Mesenchymal stem cell (in vitro differentiated cells and primary cell): ENCODE measurements at regions not wholly inside any gene's neighbourhood (a gene's known extent, or its start where the extent isn't known, plus 50 kb on each side); places are given as distances from the start of the nearest gene placed in this dataset.
A peak's percentile ranks its signal among the peaks of the same experiment; 100 is the strongest.

ENCODE experiments used
- DNase-seq: peaks from one replicate; pipeline ENCODE4 v3.0.0-alpha.2; 2013
- H2AFZ ChIP-seq: one replicate; pipeline ENCODE4 v1.6.1; 2013; ENCODE audit warnings: low read depth, mild to moderate bottlenecking, control low read depth, inconsistent platforms, low read length, moderate library complexity
- H2AK5ac ChIP-seq: 2 replicates; pipeline ENCODE4 v1.6.1; 2013; ENCODE audit warnings: low read length, moderate library complexity, mild to moderate bottlenecking, inconsistent platforms; ENCODE audit not compliant: severe bottlenecking
- H2BK120ac ChIP-seq: one replicate; pipeline ENCODE4 v1.6.1; 2013; ENCODE audit warnings: low read depth, mild to moderate bottlenecking, inconsistent platforms, low read length, moderate library complexity
- H2BK12ac ChIP-seq, 2 experiments: one replicate each; pipeline ENCODE4 v1.6.1; 2013; ENCODE audit warnings: inconsistent platforms in 2 of 2, low read length in 2 of 2, mild to moderate bottlenecking in 2 of 2, moderate library complexity in 2 of 2, control low read depth in 1 of 2
- H2BK15ac ChIP-seq: one replicate; pipeline ENCODE4 v1.6.1; 2013; ENCODE audit warnings: mild to moderate bottlenecking, low read depth, inconsistent platforms; ENCODE audit not compliant: poor library complexity, severe bottlenecking
- H2BK5ac ChIP-seq: 2 replicates; pipeline ENCODE4 v1.6.1; 2013; ENCODE audit warnings: low read depth, mild to moderate bottlenecking, low read length, control low read depth, inconsistent platforms; ENCODE audit not compliant: poor library complexity, severe bottlenecking
- H3K14ac ChIP-seq, 2 experiments: one replicate each; pipeline ENCODE4 v1.6.1; 2013; ENCODE audit warnings: inconsistent platforms in 2 of 2, low read length in 2 of 2, control low read depth in 1 of 2, mild to moderate bottlenecking in 1 of 2, moderate library complexity in 1 of 2
- H3K18ac ChIP-seq, 2 experiments: one replicate each; pipeline ENCODE4 v1.6.1; 2013; ENCODE audit warnings: inconsistent platforms in 2 of 2, low read length in 2 of 2, control low read depth in 1 of 2, low read depth in 1 of 2, mild to moderate bottlenecking in 1 of 2
- H3K23ac ChIP-seq, 2 experiments: one replicate each; pipeline ENCODE4 v1.6.1; 2013; ENCODE audit warnings: inconsistent platforms in 2 of 2, low read length in 2 of 2, mild to moderate bottlenecking in 2 of 2, moderate library complexity in 2 of 2, control low read depth in 1 of 2
- H3K27ac ChIP-seq: 2 replicates; pipeline ENCODE4 v1.5.1; 2013; ENCODE audit warnings: mild to moderate bottlenecking, moderate library complexity, low read length, control low read depth, inconsistent platforms; ENCODE audit not compliant: poor library complexity, severe bottlenecking
- H3K27me3 ChIP-seq, 2 experiments: 2 replicates each; pipeline versions ENCODE4 v1.6.1 to v1.7.0; 2013; ENCODE audit warnings: low read length in 2 of 2, mild to moderate bottlenecking in 2 of 2, moderate library complexity in 2 of 2, control low read depth in 1 of 2, inconsistent platforms in 1 of 2; ENCODE audit not compliant: control insufficient read depth in 1 of 2, insufficient read depth in 1 of 2
- H3K36me3 ChIP-seq, 2 experiments: 2 replicates each; pipeline versions ENCODE4 v1.6.1 to v1.7.0; 2013; ENCODE audit warnings: low read length in 2 of 2, control low read depth in 1 of 2, inconsistent platforms in 1 of 2, low read depth in 1 of 2, mild to moderate bottlenecking in 1 of 2; ENCODE audit not compliant: insufficient read depth in 2 of 2, control insufficient read depth in 1 of 2
- H3K4ac ChIP-seq, 2 experiments: one replicate each; pipeline ENCODE4 v1.6.1; 2013; ENCODE audit warnings: inconsistent platforms in 2 of 2, low read length in 2 of 2, mild to moderate bottlenecking in 2 of 2, moderate library complexity in 2 of 2, control low read depth in 1 of 2, low read depth in 1 of 2
- H3K4me1 ChIP-seq: 2 replicates; pipeline ENCODE4 v1.6.1; 2013; ENCODE audit warnings: low read depth, low read length, control low read depth; ENCODE audit not compliant: control insufficient read depth, insufficient read depth
- H3K4me2 ChIP-seq: 2 replicates; pipeline ENCODE4 v1.6.1; 2013; ENCODE audit warnings: low read length, mild to moderate bottlenecking, inconsistent platforms; ENCODE audit not compliant: poor library complexity, severe bottlenecking
- H3K4me3 ChIP-seq, 2 experiments: 2 replicates each; pipeline versions ENCODE4 v1.5.1 to v1.7.0; 2013; ENCODE audit warnings: low read length in 2 of 2, mild to moderate bottlenecking in 2 of 2, control low read depth in 1 of 2, low read depth in 1 of 2; ENCODE audit not compliant: insufficient read depth in 1 of 2
- H3K79me1 ChIP-seq: replicated peaks from 2 replicates; pipeline ENCODE4 v1.6.1; 2013; ENCODE audit warnings: mild to moderate bottlenecking, control low read depth, low read length, inconsistent platforms; ENCODE audit not compliant: poor library complexity, severe bottlenecking
- H3K9ac ChIP-seq: 2 replicates; pipeline ENCODE4 v1.7.0; 2013; ENCODE audit warnings: mild to moderate bottlenecking, low read length, moderate library complexity
- H3K9me3 ChIP-seq: 2 replicates; pipeline ENCODE4 v1.7.0; 2013; ENCODE audit warnings: mild to moderate bottlenecking, low read length; ENCODE audit not compliant: control insufficient read depth
- H4K8ac ChIP-seq: one replicate; pipeline ENCODE4 v1.6.1; 2013; ENCODE audit warnings: inconsistent platforms, mild to moderate bottlenecking, low read length, moderate library complexity
- H4K91ac ChIP-seq: one replicate; pipeline ENCODE4 v1.6.1; 2013; ENCODE audit warnings: mild to moderate bottlenecking, low read length, inconsistent platforms
- WGBS: methylation state at CpG from one replicate; pipeline ENCODE4 v1.1.7; 2013; ENCODE audit warnings: mixed read lengths; 5-methylcytosine and 5-hydroxymethylcytosine counted together

DNA sequence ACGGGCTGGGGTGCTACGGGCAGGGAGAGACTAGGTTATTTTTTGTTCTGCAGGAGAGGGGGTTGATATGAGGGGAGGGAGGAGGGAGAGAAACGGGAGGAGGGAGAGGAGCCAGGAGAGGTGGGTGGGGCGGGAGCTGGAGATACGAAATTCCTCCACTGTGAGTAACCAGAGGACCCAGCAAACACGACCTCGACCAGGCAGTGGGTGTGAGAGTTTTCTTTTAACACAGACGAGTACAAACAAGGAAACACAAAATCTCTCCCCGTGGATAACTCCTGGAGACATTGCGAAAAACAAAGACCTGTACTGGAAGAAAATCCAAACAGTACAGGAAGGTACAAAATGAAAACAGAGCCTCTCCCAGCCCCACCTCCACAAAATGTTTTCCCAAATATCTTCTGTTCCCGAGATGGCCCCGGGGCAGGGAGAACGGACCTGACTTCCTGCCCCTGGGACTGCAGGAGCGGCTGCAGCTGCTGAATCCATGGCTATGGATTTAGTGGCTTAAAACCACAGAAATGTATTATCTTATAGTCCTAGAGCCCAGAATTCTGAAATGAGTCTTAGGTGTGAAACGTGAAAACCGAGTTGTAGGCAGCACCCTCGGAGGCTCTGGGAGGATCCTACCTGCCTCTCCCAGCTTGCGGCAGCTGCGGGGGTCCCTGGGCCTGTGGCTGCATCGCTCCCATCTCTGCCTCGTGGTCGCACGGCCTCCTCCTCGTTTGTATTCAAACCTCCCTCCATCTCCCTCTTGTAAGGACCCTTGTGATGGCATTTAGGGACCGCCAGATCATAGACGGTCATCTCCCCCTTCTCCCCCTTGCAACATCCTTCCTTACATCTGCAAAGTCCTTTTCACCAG, 82.2 kb downstream of the RIPK4 start:
- DNase-seq = peak; percentile 12

GRCh38 chr21:41683815-41684214, 83.0 kb downstream of the RIPK4 start:
- Histone ChIP-seq H4K8ac (no peak overlapping the region), H3K9me3 (no peaks in the 10 kb centered on the region), H2BK12ac (no peak overlapping the region), H3K4me3 (no peak overlapping the region), H3K27ac (no peak overlapping the region), H3K36me3 (no peaks in the 10 kb centered on the region), H3K79me1 (no peaks in the 10 kb centered on the region), H3K27me3 (peaks cover 0 to 17% of the 10 kb centered on the region in 2 experiments), H4K91ac (no peak overlapping the region), H3K4ac (no peak overlapping the region), H2AK5ac (no peak overlapping the region), H3K14ac (no peak overlapping the region), H3K9ac (no peak overlapping the region), H3K4me1 (peaks cover 18% of the 10 kb centered on the region), H3K4me2 (no peak overlapping the region), H3K18ac (no peak overlapping the region), H3K23ac (no peak overlapping the region), H2AFZ (no peak overlapping the region), H2BK120ac (no peak overlapping the region), H2BK15ac (no peak overlapping the region), H2BK5ac (no peak overlapping the region)
- 77% methylated on average over 10 of the region's 10 CpGs for WGBS
- DNase-seq = no peak

More for the DNA sequence above, 82.2 kb downstream of the RIPK4 start:
- H3K18ac ChIP-seq = no peak overlapping the region
- 57% methylated on average over 23 of the region's 26 CpGs for WGBS
- H3K14ac ChIP-seq = no peak overlapping the region
- peak overlapping the region in 1 of 2 experiments; percentile 47 for H3K4me3 ChIP-seq
- no peak overlapping the region for H4K91ac ChIP-seq
- H3K79me1 ChIP-seq = no peaks in the 10 kb centered on the region
- H3K9ac ChIP-seq = peak overlapping the region; percentile 65
- peaks cover 0 to 17% of the 10 kb centered on the region in 2 experiments for H3K27me3 ChIP-seq
- no peak overlapping the region for H2BK15ac ChIP-seq
- no peaks in the 10 kb centered on the region for H3K36me3 ChIP-seq
- no peak overlapping the region for H2AK5ac ChIP-seq
- no peak overlapping the region for H2BK12ac ChIP-seq
- no peak overlapping the region for H3K23ac ChIP-seq
- H3K4ac ChIP-seq = no peak overlapping the region
- H3K4me1 ChIP-seq = peaks cover 13% of the 10 kb centered on the region
- no peak overlapping the region for H3K27ac ChIP-seq
- no peak overlapping the region for H4K8ac ChIP-seq
- H3K9me3 ChIP-seq = no peaks in the 10 kb centered on the region
- no peak overlapping the region for H2BK120ac ChIP-seq
- H2BK5ac ChIP-seq = no peak overlapping the region
- H3K4me2 ChIP-seq = peak overlapping the region; percentile 47
- H2AFZ ChIP-seq = peak overlapping the region; percentile 6

- Histone ChIP-seq H2BK5ac (no peak overlapping the region), H3K79me1 (no peaks in the 10 kb centered on the region), H2BK120ac (no peak overlapping the region), H3K14ac (no peak overlapping the region), H3K36me3 (no peaks in the 10 kb centered on the region), H3K4me1 (peaks cover 28% of the 10 kb centered on the region), H2BK15ac (no peak overlapping the region), H3K4me3 (no peak overlapping the region), H2AK5ac (no peak overlapping the region), H3K9ac (no peak overlapping the region), H3K27me3 (peaks cover 0 to 17% of the 10 kb centered on the region in 2 experiments), H3K18ac (no peak overlapping the region), H3K4me2 (no peak overlapping the region), H3K4ac (no peak overlapping the region), H4K91ac (no peak overlapping the region), H4K8ac (no peak overlapping the region), H2BK12ac (no peak overlapping the region), H2AFZ (no peak overlapping the region), H3K23ac (no peak overlapping the region), H3K9me3 (no peaks in the 10 kb centered on the region), H3K27ac (no peak overlapping the region)
- DNase-seq = no peak
- 79% methylated on average over 14 of the region's 17 CpGs for WGBS
Measured at GRCh38 chr21:41682719-41683179, 84.1 kb downstream of the RIPK4 start.

DNA sequence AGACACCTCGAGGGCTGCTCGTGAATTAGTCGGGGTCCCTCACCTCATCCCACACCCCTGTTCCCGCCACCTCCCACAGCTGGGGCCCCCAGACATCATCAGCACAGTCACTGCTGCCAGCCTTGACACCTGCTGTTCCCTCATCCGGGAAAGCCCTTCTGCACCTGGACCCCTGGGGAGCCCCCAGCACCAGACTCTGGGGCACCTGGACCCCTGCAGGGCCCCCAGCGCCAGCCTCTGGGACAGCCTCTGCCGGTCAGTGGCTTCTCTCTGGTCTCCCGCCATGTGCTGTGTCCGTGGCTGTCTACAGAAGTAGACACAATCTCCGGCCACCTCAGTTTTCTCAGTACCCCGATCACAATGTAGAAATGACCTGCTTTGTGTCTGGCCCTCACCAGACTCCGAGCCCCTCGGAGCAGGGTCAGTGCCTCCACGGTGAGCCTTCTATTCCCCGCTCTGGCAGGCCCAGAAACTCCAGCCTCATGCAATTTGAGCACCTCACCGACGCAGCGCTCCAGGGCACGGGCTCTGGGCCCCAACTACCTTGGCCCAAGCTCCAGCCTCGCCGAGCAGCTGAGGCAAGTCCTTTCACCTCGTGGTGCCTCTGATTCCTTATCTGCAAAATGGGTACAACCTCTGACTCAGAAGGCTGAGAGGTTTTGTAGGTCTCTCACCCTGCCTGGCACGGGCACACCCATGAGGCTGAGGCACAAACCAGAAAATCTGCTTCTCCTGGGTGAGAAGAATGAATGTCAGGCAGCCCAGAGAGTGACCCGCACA, 84.7 kb downstream of the RIPK4 start:
- H3K27me3 ChIP-seq = peaks cover 0 to 15% of the 10 kb centered on the region in 2 experiments
- no peak overlapping the region for H2BK15ac ChIP-seq
- H3K18ac ChIP-seq = no peak overlapping the region
- H2AK5ac ChIP-seq = no peak overlapping the region
- no peak overlapping the region for H3K4ac ChIP-seq
- H3K23ac ChIP-seq = no peak overlapping the region
- no peak overlapping the region for H3K4me2 ChIP-seq
- no peak overlapping the region for H4K91ac ChIP-seq
- no peak overlapping the region for H2BK5ac ChIP-seq
- H3K9ac ChIP-seq = no peak overlapping the region
- no peak overlapping the region for H4K8ac ChIP-seq
- no peak overlapping the region for H3K4me3 ChIP-seq
- no peak overlapping the region for H3K14ac ChIP-seq
- H2BK120ac ChIP-seq = no peak overlapping the region
- DNase-seq = no peak
- H3K9me3 ChIP-seq = no peaks in the 10 kb centered on the region
- 89% methylated on average over 24 of the region's 24 CpGs for WGBS
- peaks cover 30% of the 10 kb centered on the region for H3K4me1 ChIP-seq
- no peaks in the 10 kb centered on the region for H3K36me3 ChIP-seq
- no peak overlapping the region for H2AFZ ChIP-seq
- H3K79me1 ChIP-seq = no peaks in the 10 kb centered on the region
- no peak overlapping the region for H2BK12ac ChIP-seq
- no peak overlapping the region for H3K27ac ChIP-seq
